H1 (cell line): ENCODE measurements at regions not wholly inside any gene's neighbourhood (a gene's known extent, or its start where the extent isn't known, plus 50 kb on each side); places are given as distances from the start of the nearest gene placed in this dataset.

Source experiments
- CTCF ChIA-PET: fragments of 300-600 bp; sonication (Branson Sonifier 250); formaldehyde crosslinking; loops from one replicate; lab custom pipeline; 2021; ENCODE audit not compliant: partially characterized antibody; lab: Charles Lee
- POLR2A ChIA-PET: fragments of 300-600 bp; sonication (Branson Sonifier 250); formaldehyde crosslinking; loops from one replicate; lab custom pipeline; 2021; ENCODE audit warnings: inconsistent platforms; ENCODE audit not compliant: partially characterized antibody; lab: Charles Lee
- DNase-seq, 2 experiments: peaks; one replicate each; pipeline versions ENCODE4 v3.0.0 to v3.0.0-alpha.2; 2010 to 2022; ENCODE audit warnings: low spot score in 2 of 2, low read depth in 1 of 2, mixed read lengths in 1 of 2
- FAIRE-seq: peaks from 2 replicates; lab custom pipeline; 2011; peaks lifted over from hg19 to GRCh38; lab: Jason Lieb, UNC
- H2AFZ ChIP-seq: 2 replicates; pipeline ENCODE4 v1.8.1; 2012; ENCODE audit warnings: low read length, inconsistent platforms
- H2AK5ac ChIP-seq: 2 replicates; pipeline ENCODE4 v1.6.1; 2013; ENCODE audit warnings: low read depth, low read length
- H2BK120ac ChIP-seq: replicated peaks from 2 replicates; pipeline ENCODE3; 2013; ENCODE audit warnings: low read depth, low read length, inconsistent platforms
- H2BK12ac ChIP-seq: 2 replicates; pipeline ENCODE4 v1.6.1; 2013; ENCODE audit warnings: low read depth, low read length
- H2BK15ac ChIP-seq: 2 replicates; pipeline ENCODE4 v1.6.1; 2013; ENCODE audit warnings: low read length
- H2BK20ac ChIP-seq: 2 replicates; pipeline ENCODE4 v1.6.1; 2013; ENCODE audit warnings: low read length
- H2BK5ac ChIP-seq: 2 replicates; pipeline ENCODE4 v1.6.1; 2013; ENCODE audit warnings: low read depth, low read length
- H3K14ac ChIP-seq: 2 replicates; pipeline ENCODE4 v1.6.1; 2013; ENCODE audit warnings: inconsistent platforms; ENCODE audit not compliant: insufficient read length
- H3K18ac ChIP-seq: 2 replicates; pipeline ENCODE4 v1.6.1; 2013; ENCODE audit warnings: low read length; ENCODE audit errors: extremely low read depth
- H3K23ac ChIP-seq: 2 replicates; pipeline ENCODE4 v1.6.1; 2013; ENCODE audit warnings: inconsistent platforms; ENCODE audit not compliant: insufficient read length
- H3K23me2 ChIP-seq: 2 replicates; pipeline ENCODE4 v1.6.1; 2013; ENCODE audit warnings: low read depth, low read length
- H3K27ac ChIP-seq: 2 replicates; pipeline ENCODE4 v1.6.1; 2011; ENCODE audit warnings: low read depth, low read length, inconsistent platforms
- H3K27me3 ChIP-seq, 4 experiments: replicated peaks in 1 of 4; 1 replicate in 1 of 4; 2 replicates in 3 of 4; pipeline versions ENCODE4 v1.6.1 to v1.8.1; 2011 to 2013; ENCODE audit warnings: low read length in 3 of 4, mild to moderate bottlenecking in 3 of 4, inconsistent platforms in 2 of 4, mixed read lengths in 2 of 4, moderate library complexity in 1 of 4; ENCODE audit not compliant: control insufficient read depth in 3 of 4, insufficient read depth in 3 of 4; ENCODE audit errors: extremely low read depth in 1 of 4
- H3K36me3 ChIP-seq, 4 experiments: 2 replicates each; pipeline versions ENCODE4 v1.6.1 to v1.8.1; 2011 to 2013; ENCODE audit warnings: mild to moderate bottlenecking in 4 of 4, low read length in 3 of 4, moderate library complexity in 2 of 4, control low read depth in 1 of 4, inconsistent platforms in 1 of 4; ENCODE audit not compliant: insufficient read depth in 4 of 4, control insufficient read depth in 2 of 4
- H3K4ac ChIP-seq: replicated peaks from 2 replicates; pipeline ENCODE3; 2013; ENCODE audit warnings: low read length, low read depth, mixed read lengths, inconsistent platforms; ENCODE audit not compliant: insufficient read length
- H3K4me1 ChIP-seq, 4 experiments: replicated peaks in 1 of 4; 1 replicate in 1 of 4; 2 replicates in 3 of 4; pipeline versions ENCODE4 v1.6.1 to v1.8.1; 2011 to 2013; ENCODE audit warnings: low read length in 3 of 4, inconsistent platforms in 2 of 4, mixed read lengths in 1 of 4; ENCODE audit not compliant: insufficient read depth in 4 of 4, control insufficient read depth in 3 of 4
- H3K4me2 ChIP-seq, 2 experiments: 2 replicates each; pipeline versions ENCODE4 v1.6.1 to v1.8.1; 2011 to 2013; ENCODE audit warnings: low read depth in 2 of 2, low read length in 2 of 2, control low read depth in 1 of 2, inconsistent platforms in 1 of 2, mild to moderate bottlenecking in 1 of 2; ENCODE audit not compliant: insufficient read depth in 1 of 2
- H3K4me3 ChIP-seq, 4 experiments: fragments of 200-600, 300-600 bp in 1 of 4; sonication (generic), shearing (Covaris generic), sonication (Bioruptor Twin) in 1 of 4; 2 replicates each; pipeline versions ENCODE4 v1.5.1 to v1.8.1; 2011 to 2016; ENCODE audit warnings: low read length in 4 of 4, low read depth in 3 of 4, control low read depth in 2 of 4, inconsistent platforms in 2 of 4, mild to moderate bottlenecking in 2 of 4, mixed read lengths in 1 of 4, moderate library complexity in 1 of 4; ENCODE audit not compliant: insufficient read depth in 2 of 4; ENCODE audit errors: extremely low read depth in 1 of 4
- H3K56ac ChIP-seq: replicated peaks from 2 replicates; pipeline ENCODE3; 2013; ENCODE audit warnings: low read depth, mild to moderate bottlenecking, mixed read lengths, low read length, inconsistent platforms; ENCODE audit not compliant: insufficient read length
- H3K79me1 ChIP-seq: 2 replicates; pipeline ENCODE4 v1.6.1; 2013; ENCODE audit warnings: low read depth, low read length, control low read depth
- H3K79me2 ChIP-seq, 2 experiments: 2 replicates each; pipeline versions ENCODE4 v1.6.1 to v1.8.1; 2012 to 2013; ENCODE audit warnings: low read length in 2 of 2, mild to moderate bottlenecking in 2 of 2, inconsistent platforms in 1 of 2; ENCODE audit not compliant: insufficient read depth in 2 of 2, control insufficient read depth in 1 of 2
- H3K9ac ChIP-seq, 4 experiments: replicated peaks in 1 of 4; 1 replicate in 1 of 4; 2 replicates in 3 of 4; pipeline versions ENCODE4 v1.6.1 to v1.8.1; 2011 to 2013; ENCODE audit warnings: low read depth in 3 of 4, low read length in 3 of 4, control low read depth in 2 of 4, mild to moderate bottlenecking in 2 of 4, moderate library complexity in 2 of 4, inconsistent platforms in 1 of 4; ENCODE audit errors: extremely low read depth in 1 of 4
- H3K9me3 ChIP-seq, 2 experiments: 2 replicates each; pipeline versions ENCODE4 v1.6.1 to v1.8.1; 2012 to 2013; ENCODE audit warnings: mild to moderate bottlenecking in 2 of 2, moderate library complexity in 2 of 2, control low read depth in 1 of 2, inconsistent platforms in 1 of 2, low read depth in 1 of 2, low read length in 1 of 2, mixed read lengths in 1 of 2; ENCODE audit not compliant: insufficient read depth in 2 of 2
- H4K20me1 ChIP-seq, 2 experiments: replicated peaks in 1 of 2; 2 replicates each; pipeline versions ENCODE3 to v1.8.1; 2011 to 2013; ENCODE audit warnings: inconsistent platforms in 2 of 2, low read length in 2 of 2, mild to moderate bottlenecking in 1 of 2; ENCODE audit not compliant: insufficient read depth in 2 of 2, control insufficient read depth in 1 of 2
- H4K5ac ChIP-seq: 2 replicates; pipeline ENCODE4 v1.6.1; 2013; ENCODE audit warnings: low read length, low read depth, mixed read lengths, inconsistent platforms; ENCODE audit not compliant: insufficient read length
- H4K8ac ChIP-seq: 2 replicates; pipeline ENCODE4 v1.8.0; 2013; ENCODE audit warnings: mild to moderate bottlenecking, moderate library complexity, low read length, inconsistent platforms; ENCODE audit not compliant: insufficient read depth; ENCODE audit errors: extremely low read depth
- H4K91ac ChIP-seq: replicated peaks from 2 replicates; pipeline ENCODE3; 2013; ENCODE audit warnings: low read length, mixed read lengths, inconsistent platforms; ENCODE audit not compliant: insufficient read length
- BCL11A ChIP-seq, 2 experiments: IDR thresholded peaks; one replicate each; pipeline ENCODE4 v1.6.1; 2011; ENCODE audit warnings: low read depth in 2 of 2, low read length in 2 of 2, mild to moderate bottlenecking in 2 of 2
- EP300 ChIP-seq, 2 experiments: IDR thresholded peaks; 1 replicate in 1 of 2; 2 replicates in 1 of 2; pipeline ENCODE4 v1.6.1; 2011 to 2012; ENCODE audit warnings: low read depth in 2 of 2, low read length in 2 of 2, mild to moderate bottlenecking in 2 of 2, borderline replicate concordance in 1 of 2, inconsistent platforms in 1 of 2, moderate library complexity in 1 of 2
- JUN ChIP-seq: IDR thresholded peaks from 2 replicates; pipeline ENCODE4 v1.6.1; 2011; ENCODE audit warnings: low read depth, mild to moderate bottlenecking, improper control_type of control experiment, low read length
- KDM5A ChIP-seq: fragments of 200-600 bp; IDR thresholded peaks from 2 replicates; pipeline ENCODE4 v1.7.1; 2012; ENCODE audit warnings: mild to moderate bottlenecking, low read length, inconsistent platforms, mixed read lengths
- RXRA ChIP-seq: IDR thresholded peaks from 2 replicates; pipeline ENCODE4 v1.6.1; 2011; ENCODE audit warnings: low read depth, mild to moderate bottlenecking, low read length, moderate library complexity; ENCODE audit not compliant: insufficient read depth
- SAP30 ChIP-seq: fragments of 300-600 bp; sonication (generic); IDR thresholded peaks from 2 replicates; pipeline ENCODE4 v1.7.1; 2012; ENCODE audit warnings: low read length, moderate library complexity, mild to moderate bottlenecking, inconsistent platforms; ENCODE audit not compliant: insufficient read depth, insufficient replicate concordance
- SIRT6 ChIP-seq: IDR thresholded peaks from one replicate; pipeline ENCODE4 v1.7.1; 2012; ENCODE audit warnings: low read length, inconsistent platforms
- TAF1 ChIP-seq: IDR thresholded peaks from 2 replicates; pipeline ENCODE4 v1.6.1; 2011; ENCODE audit warnings: mild to moderate bottlenecking, low read depth, low read length
- TAF7 ChIP-seq: optimal IDR thresholded peaks from 2 replicates; pipeline ENCODE3; 2011; ENCODE audit warnings: low read depth, mild to moderate bottlenecking, inconsistent platforms, low read length, moderate library complexity, borderline replicate concordance
- ZNF274 ChIP-seq: IDR thresholded peaks from 2 replicates; pipeline ENCODE4 v1.7.0; 2012; ENCODE audit warnings: low read length, borderline replicate concordance; ENCODE audit errors: extremely low read depth
- WGBS, 2 experiments: shearing (Covaris generic) in 1 of 2; methylation state at CpG; one replicate each; pipeline versions ENCODE4 v1.1.6 to v1.1.7; 2013 to 2015; ENCODE audit warnings: low lambda C conversion rate in 2 of 2, mixed read lengths in 2 of 2, inconsistent platforms in 1 of 2, low coverage in 1 of 2, missing lambda C conversion rate in 1 of 2; ENCODE audit not compliant: insufficient replicate concordance in 2 of 2, insufficient coverage in 1 of 2, insufficient read length in 1 of 2; ENCODE audit errors: extremely low coverage in 1 of 2, missing lambda C conversion rate in 1 of 2; 5-methylcytosine and 5-hydroxymethylcytosine counted together

DNA sequence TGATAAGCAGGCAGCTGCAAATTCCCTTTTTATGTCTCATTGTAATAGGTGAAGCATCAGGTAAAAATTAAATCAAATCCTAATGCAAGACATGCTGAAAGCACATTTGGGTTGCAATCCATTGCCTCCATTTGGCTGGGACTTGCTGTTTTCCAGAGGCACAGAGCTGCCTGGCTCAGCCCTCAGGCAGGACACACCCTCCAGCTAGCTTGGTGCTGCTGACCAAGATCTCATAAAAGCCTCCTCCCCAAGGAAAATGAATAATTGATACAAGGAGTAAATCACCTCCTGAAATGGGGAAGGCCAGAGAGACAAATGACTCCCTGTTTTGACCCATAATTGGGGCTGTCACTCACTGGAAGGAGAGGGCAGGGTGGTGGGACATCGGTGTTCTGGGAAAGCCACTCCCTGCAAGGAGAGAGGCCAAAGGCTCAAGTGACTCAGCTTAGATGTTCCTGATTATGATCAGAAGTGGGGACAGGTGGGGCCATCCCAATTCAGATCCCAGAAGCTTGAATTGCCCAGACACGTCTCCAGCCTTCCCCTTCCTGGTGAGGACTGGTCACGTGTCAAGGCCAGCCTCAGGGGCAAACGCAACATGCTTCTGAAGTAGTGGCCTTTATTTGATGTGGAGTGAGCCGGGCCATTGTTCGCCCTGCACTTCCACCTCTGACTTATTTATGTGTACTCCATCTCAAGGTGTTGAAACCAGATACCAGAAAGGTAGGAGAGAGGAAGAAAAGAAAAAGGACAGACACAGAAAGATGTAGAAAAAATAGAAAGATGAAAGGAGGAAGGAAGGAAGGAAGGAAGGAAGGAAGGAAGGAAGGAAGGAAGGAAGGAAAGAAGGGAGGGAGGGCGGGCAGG, 773.7 kb downstream of the BCL11B start:
- H4K91ac ChIP-seq = no peak overlapping the region
- H3K4me3 ChIP-seq = no peak overlapping the region
- no peak overlapping the region for H3K27ac ChIP-seq
- H2BK5ac ChIP-seq = no peak overlapping the region
- H4K5ac ChIP-seq = no peak overlapping the region
- no peak for DNase-seq
- H2AK5ac ChIP-seq = no peak overlapping the region
- no peak overlapping the region for H2BK20ac ChIP-seq
- H3K14ac ChIP-seq = no peak overlapping the region
- H3K18ac ChIP-seq = no peak overlapping the region
- no peak overlapping the region for H3K23ac ChIP-seq
- no peak overlapping the region for H3K4me2 ChIP-seq
- no peak for FAIRE-seq
- 91% methylated on average over 6 of the region's 7 CpGs; no CpG with 5 or more reads in 1 of the 2 experiments for WGBS, 2 experiments
- POLR2A ChIA-PET = no interaction called here
- no peaks in the 10 kb centered on the region for H3K79me1 ChIP-seq
- no peaks in the 10 kb centered on the region for H3K4me1 ChIP-seq
- H2AFZ ChIP-seq = no peak overlapping the region; the same call in 1 of the 2 replicates
- CTCF ChIA-PET = no interaction called here
- H3K23me2 ChIP-seq = no peaks in the 10 kb centered on the region
- no peaks in the 10 kb centered on the region for H3K9me3 ChIP-seq
- H4K20me1 ChIP-seq = no peaks in the 10 kb centered on the region
- H3K79me2 ChIP-seq = no peaks in the 10 kb centered on the region
- H2BK15ac ChIP-seq = no peak overlapping the region
- no peaks in the 10 kb centered on the region for H3K27me3 ChIP-seq
- H3K56ac ChIP-seq = no peak overlapping the region
- no peak overlapping the region for H4K8ac ChIP-seq
- no peaks in the 10 kb centered on the region for H3K36me3 ChIP-seq
- no peak for TF ChIP-seq SAP30
- no peak for TF ChIP-seq TAF1
- no peak for TF ChIP-seq EP300 (IDR thresholded peaks at IDR 0.05; ENCODE audit: borderline replicate concordance in 1 of 2, low read depth in 2 of 2, low read length in 2 of 2)
- TF ChIP-seq BCL11A (IDR thresholded peaks at IDR 0.05; ENCODE audit: low read depth in 2 of 2, low read length in 2 of 2) = no peak
- no peak for TF ChIP-seq KDM5A
- no peak for TF ChIP-seq SIRT6
- TF ChIP-seq JUN = no peak
- no peak for TF ChIP-seq TAF7
- no peak for TF ChIP-seq ZNF274
- no peak for TF ChIP-seq RXRA
- H3K4ac ChIP-seq = no peak overlapping the region
- no peak overlapping the region for H3K9ac ChIP-seq
- no peak overlapping the region for H2BK120ac ChIP-seq
- H2BK12ac ChIP-seq = no peak overlapping the region
